Stimulated activated CD4-positive, alpha-beta T cell treated with anti-CD3 and anti-CD28 coated beads, Interleukin-12 subunit alpha, Interleukin-12 subunit beta, amount 100 ng/mL, for 24 hours (primary cell): ENCODE measurements at regions not wholly inside any gene's neighbourhood (a gene's known extent, or its start where the extent isn't known, plus 50 kb on each side); places are given as distances from the start of the nearest gene placed in this dataset.

Experiments used
- DNase-seq, 2 experiments: peaks; one replicate each; pipeline ENCODE4 v3.0.0-alpha.2; 2020; ENCODE audit warnings: low read depth in 2 of 2

DNA sequence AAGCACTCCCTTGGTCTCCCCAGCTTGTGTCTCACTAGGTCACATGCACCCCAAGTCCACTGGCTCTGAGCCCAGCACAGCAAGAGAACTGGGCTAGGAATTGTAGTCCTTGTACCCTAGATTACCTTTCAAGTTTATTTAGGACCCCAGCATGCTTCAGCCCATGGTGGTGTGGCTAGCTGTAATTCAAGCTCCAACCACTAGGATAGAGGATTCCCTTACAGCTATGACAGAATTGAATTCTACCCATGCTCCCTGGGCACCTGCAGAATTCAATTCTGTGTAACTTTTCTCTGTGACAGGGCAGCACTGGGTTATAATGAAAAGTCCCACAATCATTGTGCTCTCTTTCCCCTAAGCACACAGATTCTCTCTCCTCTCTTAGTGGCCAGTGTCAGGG lies 253.8 kb upstream of the DMD start:
- DNase-seq: no peak

DNA sequence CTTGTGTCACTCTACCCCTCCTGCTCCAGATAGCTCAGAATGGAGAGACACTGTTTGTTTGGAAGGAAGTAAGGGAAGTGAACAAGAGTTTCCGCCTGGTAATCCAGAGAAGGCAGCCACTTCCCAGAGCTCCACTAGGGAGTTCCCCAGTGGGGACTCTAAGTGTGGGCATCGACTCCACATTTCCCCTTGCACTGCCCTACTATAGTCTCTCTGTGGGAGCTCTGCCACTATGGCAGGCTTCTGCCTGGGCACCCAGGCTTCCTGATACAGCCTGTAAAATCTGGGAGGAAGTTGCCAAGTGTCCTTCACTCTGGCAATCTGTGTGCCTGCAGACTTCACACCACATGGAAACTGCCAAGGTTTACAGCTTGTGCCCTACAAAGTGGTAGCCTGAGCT lies 245.8 kb upstream of the DMD start:
- no peak for DNase-seq

GRCh38 chrX:33447285-33447684 lies 235.9 kb upstream of the DMD start:
- DNase-seq: no peak

- DNase-seq: peak in 1 of 2 experiments; percentile 20
These were observed 223.1 kb upstream of the DMD start for GRCh38 chrX:33434256-33435092.

GRCh38 chrX:33416273-33416805 lies 205.0 kb upstream of the DMD start:
- no peak for DNase-seq

DNA sequence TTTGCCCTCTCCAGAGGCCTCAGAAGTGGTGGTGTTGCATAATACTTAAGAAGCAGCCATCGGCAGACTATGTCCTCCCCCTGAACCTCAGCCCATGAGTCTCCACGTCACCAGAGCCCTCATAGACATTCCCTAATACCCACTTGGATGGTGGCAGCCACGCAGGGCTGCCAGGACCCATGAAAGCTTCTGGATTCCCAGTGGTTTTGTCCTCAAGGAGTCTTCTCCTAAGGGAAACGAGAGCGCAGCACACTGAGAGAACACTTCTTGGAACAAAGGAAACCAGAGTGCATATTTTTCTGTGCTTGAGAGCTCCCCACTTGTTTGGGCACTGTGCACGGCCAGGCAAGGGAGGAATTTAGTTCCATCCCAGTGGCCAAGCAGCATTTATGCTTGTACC lies 204.1 kb upstream of the DMD start:
- no peak for DNase-seq

- DNase-seq: no peak
These were observed 174.2 kb upstream of the DMD start for GRCh38 chrX:33385546-33385945.

- DNase-seq: no peak
These were observed 168.5 kb upstream of the DMD start for GRCh38 chrX:33379839-33380238.

- DNase-seq: no peak
These were observed 146.3 kb upstream of the DMD start for GRCh38 chrX:33357606-33358005.

DNA sequence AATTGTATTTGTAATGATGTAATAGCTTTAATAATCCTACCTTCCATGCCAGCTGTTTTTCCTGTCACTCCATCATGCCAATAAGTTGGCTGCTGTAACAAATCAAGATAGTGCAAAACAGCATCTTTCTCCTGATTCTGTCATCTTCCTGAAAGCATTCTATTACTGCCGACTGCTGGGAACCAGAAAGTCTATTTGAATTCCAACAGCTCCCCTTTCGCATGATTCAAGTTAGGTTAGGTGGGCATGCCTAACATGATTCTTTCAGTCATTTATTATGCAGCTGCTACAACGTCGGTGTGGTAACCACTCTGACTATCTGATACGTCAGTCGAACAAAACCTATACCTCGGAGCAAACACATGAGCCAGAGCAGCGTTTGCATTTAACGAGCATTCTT lies 127.9 kb upstream of the DMD start:
- no peak for DNase-seq

DNA sequence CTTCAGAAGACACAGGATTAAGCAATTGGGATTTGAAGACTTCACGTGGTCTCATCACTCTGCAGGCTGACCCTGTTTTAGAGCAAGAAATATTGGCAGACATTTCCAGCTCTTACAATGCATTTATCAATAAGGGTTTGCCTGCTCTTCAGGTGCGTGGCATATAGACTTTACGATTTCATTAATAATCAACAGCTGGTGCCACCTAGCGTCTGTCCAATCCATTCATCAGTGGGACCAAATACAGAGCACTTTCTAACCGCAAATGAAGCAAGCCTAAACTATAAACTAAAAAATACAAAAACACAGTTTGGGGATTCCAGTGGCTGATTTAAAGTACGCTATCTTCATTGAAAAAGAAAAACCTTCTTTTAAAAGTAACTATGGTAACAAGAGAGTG lies 125.4 kb upstream of the DMD start:
- DNase-seq: no peak

GRCh38 chrX:33333271-33333670 lies 121.9 kb upstream of the DMD start:
- DNase-seq: no peak

- no peak for DNase-seq
These were observed 119.4 kb upstream of the DMD start for GRCh38 chrX:33330798-33331197.

DNA sequence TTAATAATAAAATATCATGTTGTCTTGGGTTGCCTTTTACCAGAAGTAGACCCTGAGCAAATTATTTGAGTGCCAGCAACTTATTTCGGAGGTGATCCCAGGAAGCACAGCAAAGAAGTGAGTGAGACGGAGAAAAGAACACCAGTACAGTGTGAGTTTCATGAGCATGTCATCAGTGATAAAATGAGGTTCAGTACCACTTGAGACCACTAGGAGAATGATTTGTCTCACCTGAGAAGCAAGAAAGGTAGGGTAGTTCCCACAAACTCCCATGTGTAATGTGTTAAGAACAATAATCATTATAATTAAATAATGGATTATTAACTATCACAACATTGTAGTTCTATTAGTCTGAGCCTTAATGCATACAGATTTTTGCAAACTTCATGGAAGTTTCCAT lies 112.8 kb upstream of the DMD start:
- DNase-seq: no peak

- DNase-seq: no peak
These were observed 96.6 kb upstream of the DMD start for GRCh38 chrX:33307911-33308354.

- DNase-seq: no peak
These were observed 87.3 kb upstream of the DMD start for GRCh38 chrX:33298622-33299021.

DNA sequence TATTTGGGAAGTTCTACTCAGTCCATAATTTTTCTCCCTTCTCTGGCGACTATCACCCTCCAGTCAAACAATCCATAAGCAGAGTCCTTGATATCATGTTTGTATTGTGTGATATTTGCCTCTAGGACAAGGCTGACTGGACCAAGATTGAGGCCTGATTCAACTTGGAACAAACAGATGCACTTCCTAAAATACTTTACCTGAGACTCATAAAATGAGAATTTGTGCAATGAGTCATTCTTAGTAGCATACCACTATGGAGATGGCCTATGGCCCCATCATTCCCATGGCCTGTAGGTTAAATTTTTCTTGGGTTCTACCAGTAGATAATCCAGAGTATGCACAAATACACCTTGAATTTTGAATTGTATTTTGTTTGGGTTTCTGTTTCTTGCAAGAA lies 74.2 kb upstream of the DMD start:
- no peak for DNase-seq

- no peak for DNase-seq
These were observed 65.7 kb upstream of the DMD start for GRCh38 chrX:33277046-33277445.

DNA sequence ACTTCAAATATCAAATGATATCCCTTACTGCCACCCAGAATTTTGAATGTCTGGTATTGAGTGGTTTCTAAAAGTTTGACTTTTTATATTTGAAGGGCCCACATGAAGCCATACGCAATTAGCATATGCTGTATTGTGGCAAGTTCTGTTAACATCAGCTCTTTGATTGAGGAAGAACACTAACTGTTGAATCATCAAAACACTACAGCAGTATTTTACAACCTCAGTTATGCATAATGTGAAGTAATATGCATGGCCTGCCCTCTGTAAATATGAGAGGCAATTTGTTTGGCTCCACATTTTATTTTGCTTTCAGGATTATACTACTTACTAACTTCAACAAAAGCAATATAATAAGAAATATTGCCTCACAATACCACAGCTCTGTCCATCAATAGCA lies 62.2 kb upstream of the DMD start:
- DNase-seq: no peak

DNA sequence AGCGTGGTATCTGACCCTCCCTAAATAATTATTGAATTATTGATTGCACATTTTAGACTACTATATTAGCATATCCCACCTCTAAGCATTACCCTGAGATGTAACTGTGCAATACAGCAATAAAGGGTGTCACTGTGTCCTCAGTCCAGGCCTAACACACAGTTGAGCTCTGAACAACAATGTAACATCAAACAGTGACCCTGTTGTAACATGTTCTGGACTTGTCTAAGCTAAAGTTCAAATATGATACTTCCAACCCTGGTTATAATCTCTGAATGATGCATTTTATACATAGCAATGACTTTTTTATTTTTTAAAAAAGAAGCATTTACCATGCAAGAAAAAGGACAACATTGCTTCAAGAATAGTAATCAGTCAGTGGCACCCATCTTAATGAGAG lies 61.6 kb upstream of the DMD start:
- no peak for DNase-seq
